ENCODE measurements at regions not wholly inside any gene's neighbourhood (a gene's known extent, or its start where the extent isn't known, plus 50 kb on each side); places are given as distances from the start of the nearest gene placed in this dataset.
A peak's percentile ranks its signal among the peaks of the same experiment; 100 is the strongest.

DNA sequence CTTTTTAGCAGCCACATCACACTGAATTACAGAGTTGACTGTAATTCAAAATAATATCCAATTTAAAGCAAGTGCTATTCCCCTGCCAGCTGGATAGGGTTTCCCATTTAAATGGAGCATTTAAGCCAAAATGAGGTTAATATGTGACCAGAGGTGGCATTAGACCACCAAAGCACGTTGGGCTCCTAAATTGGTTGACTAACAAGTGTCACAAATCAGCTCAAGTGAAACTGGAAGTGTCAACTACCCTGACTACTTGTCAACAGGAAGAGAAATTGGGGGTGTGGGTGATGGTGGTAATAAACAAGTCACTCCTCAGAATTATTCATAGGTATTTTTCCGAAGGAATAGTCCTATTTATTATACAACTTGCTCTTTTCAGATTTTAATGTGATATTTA, 609.6 kb upstream of the TLE4 start:
- H3K4me3 ChIP-seq (ENCODE audit: low read depth, low read length) = no peak overlapping the region
- TF ChIP-seq, protein P1, sequence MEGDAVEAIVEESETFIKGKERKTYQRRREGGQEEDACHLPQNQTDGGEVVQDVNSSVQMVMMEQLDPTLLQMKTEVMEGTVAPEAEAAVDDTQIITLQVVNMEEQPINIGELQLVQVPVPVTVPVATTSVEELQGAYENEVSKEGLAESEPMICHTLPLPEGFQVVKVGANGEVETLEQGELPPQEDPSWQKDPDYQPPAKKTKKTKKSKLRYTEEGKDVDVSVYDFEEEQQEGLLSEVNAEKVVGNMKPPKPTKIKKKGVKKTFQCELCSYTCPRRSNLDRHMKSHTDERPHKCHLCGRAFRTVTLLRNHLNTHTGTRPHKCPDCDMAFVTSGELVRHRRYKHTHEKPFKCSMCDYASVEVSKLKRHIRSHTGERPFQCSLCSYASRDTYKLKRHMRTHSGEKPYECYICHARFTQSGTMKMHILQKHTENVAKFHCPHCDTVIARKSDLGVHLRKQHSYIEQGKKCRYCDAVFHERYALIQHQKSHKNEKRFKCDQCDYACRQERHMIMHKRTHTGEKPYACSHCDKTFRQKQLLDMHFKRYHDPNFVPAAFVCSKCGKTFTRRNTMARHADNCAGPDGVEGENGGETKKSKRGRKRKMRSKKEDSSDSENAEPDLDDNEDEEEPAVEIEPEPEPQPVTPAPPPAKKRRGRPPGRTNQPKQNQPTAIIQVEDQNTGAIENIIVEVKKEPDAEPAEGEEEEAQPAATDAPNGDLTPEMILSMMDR (IDR thresholded peaks at IDR 0.05; ENCODE audit: low read depth, low read length, missing control alignments) = no peak
- DNase-seq (ENCODE audit: low read depth) = peak; percentile 8

DNA sequence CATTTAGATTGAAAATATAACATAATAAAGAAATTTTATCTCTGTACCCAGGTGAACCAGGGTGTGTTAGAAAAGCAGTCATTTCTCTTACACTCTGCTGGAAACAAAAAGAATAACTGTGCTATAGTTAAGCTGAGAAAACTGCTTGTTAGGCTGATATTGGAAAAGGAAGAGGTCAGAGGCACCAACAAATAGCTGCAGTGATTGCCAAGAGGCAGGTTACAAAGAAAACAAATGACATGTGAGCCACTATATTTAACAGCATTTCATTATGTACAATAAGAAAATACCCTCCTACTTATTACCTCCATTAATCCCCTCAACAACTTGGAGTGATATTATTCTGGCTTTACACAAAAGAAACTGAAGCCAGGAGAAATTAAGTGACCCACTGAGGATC, 607.9 kb upstream of the TLE4 start:
- no peak for DNase-seq (ENCODE audit: low read depth)
- H3K4me3 ChIP-seq (ENCODE audit: low read depth, low read length) = no peak overlapping the region
- TF ChIP-seq, protein P1 (IDR thresholded peaks at IDR 0.05; ENCODE audit: low read depth, low read length, missing control alignments) = no peak

DNA sequence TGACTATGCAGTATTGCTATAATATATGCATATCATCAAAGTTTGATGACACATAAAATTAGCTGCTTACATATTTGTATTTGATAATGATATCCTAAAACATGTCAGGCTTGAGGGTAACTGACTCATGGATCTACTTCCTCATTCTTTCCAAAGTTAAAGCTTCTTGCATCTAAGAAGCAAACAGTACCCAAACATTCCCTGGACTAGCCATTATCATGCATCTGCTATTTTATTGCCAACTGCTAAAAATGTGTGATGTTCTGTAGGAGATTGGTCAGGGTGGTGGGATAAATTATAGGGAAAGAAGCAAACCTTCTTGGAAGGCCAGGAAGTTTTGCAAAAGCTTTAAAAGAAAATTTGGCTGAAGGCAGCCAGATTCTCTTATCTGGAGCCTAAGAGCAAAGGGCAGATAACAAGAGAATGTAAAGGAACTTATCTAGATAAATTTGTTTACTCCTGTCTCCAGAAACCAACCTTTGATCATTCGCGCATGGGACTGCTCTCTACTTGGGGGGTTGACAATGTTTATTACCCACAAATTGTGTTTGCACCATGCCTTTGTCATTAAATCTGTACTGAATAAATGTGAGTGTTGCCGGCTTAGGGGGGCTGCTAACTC, 604.1 kb upstream of the TLE4 start:
- no peak for DNase-seq (ENCODE audit: low read depth)
- no peak overlapping the region for H3K4me3 ChIP-seq (ENCODE audit: low read depth, low read length)
- TF ChIP-seq, protein P1 (IDR thresholded peaks at IDR 0.05; ENCODE audit: low read depth, low read length, missing control alignments) = no peak

- H3K4me3 ChIP-seq (ENCODE audit: low read depth, low read length) = no peak overlapping the region
- TF ChIP-seq, protein P1 (IDR thresholded peaks at IDR 0.05; ENCODE audit: low read depth, low read length, missing control alignments) = no peak
- no peak for DNase-seq (ENCODE audit: low read depth)
Observed at GRCh38 chr9:78970375-78970774, 601.4 kb upstream of the TLE4 start.

GRCh38 chr9:78971540-78971939, 600.2 kb upstream of the TLE4 start:
- no peak for DNase-seq (ENCODE audit: low read depth)
- TF ChIP-seq, protein P1 (IDR thresholded peaks at IDR 0.05; ENCODE audit: low read depth, low read length, missing control alignments) = no peak
- no peak overlapping the region for H3K4me3 ChIP-seq (ENCODE audit: low read depth, low read length)

GRCh38 chr9:78972303-78972999, 599.3 kb upstream of the TLE4 start:
- no peak for DNase-seq (ENCODE audit: low read depth)
- H3K4me3 ChIP-seq (ENCODE audit: low read depth, low read length) = no peak overlapping the region
- TF ChIP-seq, protein P1 (IDR thresholded peaks at IDR 0.05; ENCODE audit: low read depth, low read length, missing control alignments) = no peak

GRCh38 chr9:78973907-78974306, 597.9 kb upstream of the TLE4 start:
- no peak overlapping the region for H3K4me3 ChIP-seq (ENCODE audit: low read depth, low read length)
- TF ChIP-seq, protein P1 (IDR thresholded peaks at IDR 0.05; ENCODE audit: low read depth, low read length, missing control alignments) = no peak
- no peak for DNase-seq (ENCODE audit: low read depth)
